AG08396 (cell line): ENCODE measurements at regions not wholly inside any gene's neighbourhood (a gene's known extent, or its start where the extent isn't known, plus 50 kb on each side); places are given as distances from the start of the nearest gene placed in this dataset.
"Not testable (repeated sequence)": the region's sequence is repeated elsewhere in the genome, so short reads cannot be mapped to it uniquely, and the experiment has no call there.

Experiments
- DNase-seq: peaks from one replicate; pipeline ENCODE4 v3.0.0; 2012; ENCODE audit warnings: low spot score, mixed read lengths

DNA sequence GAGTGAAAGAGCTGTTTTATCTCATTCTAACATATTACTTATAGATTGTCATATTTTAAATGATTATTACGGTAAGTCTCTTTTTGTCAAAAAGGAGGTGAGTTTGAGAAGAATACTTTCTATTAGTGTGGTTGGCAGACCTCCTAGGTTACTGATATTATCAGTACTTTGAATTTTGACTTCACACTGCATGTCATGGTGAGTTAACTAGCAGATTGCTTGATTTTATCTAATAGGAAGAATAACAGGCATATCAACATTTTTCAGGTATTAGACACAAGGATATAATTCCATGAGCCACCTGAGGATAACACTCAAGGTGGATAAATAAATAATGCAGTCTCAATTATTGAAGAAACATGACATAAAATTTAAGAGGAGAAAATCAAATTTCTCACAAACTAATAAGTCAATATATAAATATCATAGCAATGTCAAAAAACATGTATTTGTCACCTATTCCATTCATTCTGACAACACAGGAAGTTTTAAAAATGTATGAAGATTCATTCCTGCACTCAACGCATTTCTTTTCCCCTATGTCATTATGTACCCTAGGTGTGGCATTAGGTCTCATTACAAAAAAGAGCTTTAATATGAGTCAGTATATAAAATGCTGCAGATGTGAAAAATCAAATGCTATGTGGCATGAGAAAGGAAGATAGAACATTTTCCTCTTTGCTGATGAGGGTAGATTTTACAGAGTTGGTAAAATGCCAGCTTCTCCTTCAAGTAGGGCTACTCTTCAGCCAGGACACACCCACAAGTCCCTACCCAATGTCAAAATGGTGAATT is 1621.6 kb downstream of the REEP3 start:
- DNase-seq: no peak

DNA sequence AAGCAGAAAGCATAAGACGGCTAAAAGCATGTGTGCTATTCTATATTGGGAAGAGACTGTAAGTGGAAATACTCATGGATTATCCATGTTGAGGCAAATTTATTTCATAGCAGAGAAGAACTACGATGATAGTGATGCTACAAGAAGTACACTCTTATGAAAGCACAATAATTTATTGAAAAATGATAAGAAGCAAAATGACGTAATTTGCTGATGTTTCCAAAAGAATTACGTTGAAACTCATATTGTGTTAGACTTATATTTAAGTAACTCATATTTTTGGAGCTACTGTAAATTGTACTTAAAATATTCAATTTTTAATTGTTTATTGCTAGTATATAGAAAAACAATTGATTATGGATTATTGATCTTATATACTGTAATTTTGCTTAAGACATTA is 1622.5 kb downstream of the REEP3 start:
- DNase-seq: no peak

DNA sequence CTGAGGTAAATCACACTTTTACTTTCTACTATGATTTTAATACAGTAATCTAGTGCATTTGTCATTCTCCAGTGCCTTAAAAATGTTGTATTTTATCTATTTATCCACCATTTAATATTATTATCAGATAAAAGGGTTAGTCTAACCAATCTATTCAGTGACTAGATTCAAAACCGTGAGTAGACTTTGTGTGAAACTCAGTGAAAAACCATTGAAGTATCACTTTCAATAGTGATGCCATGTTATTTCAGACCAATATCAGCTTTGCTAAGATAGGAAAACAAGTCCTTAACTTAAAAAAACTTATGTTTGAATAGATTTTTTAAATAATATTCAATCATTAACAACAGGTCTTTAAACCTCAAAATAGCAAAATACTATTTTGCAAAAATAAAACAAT is 1628.7 kb downstream of the REEP3 start:
- no peak for DNase-seq

DNA sequence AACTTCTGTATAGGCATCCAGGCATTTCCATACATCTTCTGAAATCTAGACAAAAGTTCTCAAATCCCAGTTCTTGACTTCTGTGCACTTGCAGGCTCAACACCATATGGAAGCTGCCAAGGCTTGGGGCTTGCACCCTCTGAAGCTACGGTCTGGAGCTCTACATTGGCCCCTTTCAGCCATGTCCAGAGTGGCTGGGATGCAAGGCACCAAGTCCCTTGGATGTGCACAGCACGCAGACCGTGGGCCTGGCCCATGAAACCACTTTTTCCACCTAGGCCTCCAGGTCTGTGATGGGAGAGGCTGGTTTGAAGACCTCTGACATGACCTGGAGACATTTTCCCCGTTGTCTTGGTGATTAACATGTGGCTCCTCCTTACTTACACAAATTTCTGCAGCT is 1645.1 kb downstream of the REEP3 start:
- DNase-seq: no peak

DNA sequence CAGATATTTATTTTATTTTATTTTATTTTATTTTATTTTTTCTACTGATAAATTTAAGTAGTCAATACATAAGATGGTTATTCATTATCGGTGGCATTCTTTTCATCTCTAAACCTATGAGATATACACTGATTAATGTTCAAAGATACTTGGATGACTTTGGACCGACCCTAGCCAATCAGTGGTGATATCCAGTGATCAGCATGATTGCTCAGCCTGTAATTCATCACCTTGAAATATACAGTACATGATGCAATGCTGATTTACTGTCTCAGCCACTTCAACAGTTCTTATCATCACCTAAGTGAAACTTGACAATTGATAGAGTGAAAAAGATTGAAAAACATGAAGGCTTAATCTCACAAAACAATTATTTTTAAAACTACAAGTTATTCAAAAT is 1651.0 kb downstream of the REEP3 start:
- no peak for DNase-seq

DNA sequence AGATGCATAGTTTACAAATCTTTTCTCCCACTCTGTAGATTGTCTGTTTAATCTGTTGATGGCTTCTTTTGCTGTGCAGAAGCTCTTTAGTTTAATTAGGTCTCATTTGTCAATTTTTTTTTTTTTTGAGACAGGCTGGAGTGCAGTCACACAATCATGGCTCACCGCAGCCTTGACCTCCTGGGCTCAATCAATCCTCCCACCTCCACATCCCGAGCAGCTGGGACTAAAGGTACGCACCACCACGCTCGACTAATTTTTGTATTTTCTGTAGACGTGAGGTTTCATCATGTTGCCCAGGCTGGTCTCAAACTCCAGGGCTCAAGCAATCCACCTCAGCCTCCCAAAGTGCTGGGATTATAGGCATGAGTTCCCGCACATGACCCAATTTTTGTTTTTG is 1655.8 kb downstream of the REEP3 start:
- DNase-seq: no peak

DNA sequence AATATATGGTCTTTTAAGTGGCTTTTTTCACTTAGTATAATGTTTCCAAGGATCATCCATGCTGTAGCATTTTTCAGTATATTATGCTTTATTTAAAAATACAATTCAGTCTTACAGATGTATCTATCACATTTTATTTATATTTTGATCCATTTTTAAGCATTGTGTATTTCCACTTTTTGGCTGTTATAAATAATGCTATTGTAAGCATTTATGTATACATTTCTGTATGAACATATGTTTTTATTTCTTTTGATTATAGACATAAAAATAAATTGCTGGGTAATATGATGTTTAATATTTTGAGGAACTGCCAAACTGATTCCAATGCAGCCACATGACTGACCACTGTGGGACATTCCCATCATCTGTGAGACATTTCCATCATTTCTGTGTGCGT is 1662.0 kb downstream of the REEP3 start:
- DNase-seq: no peak

DNA sequence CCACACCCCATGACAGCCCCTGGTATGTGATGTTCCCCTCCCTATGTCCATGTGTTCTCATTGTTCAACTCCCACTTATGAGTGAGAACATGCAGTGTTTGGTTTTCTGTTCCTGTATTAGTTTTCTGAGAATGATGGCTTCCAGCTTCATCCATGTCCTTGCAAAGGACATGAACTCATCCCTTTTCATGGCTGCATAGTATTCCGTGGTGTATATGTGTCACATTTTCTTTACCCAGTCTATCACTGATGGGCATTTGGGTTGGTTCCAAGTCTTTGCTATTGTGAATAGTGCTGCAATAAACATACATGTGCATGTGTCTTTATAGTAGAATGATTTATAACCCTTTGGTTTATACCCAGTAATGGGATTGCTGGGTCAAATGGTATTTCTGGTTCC is 1665.5 kb downstream of the REEP3 start:
- DNase-seq: not testable (repeated sequence)

DNA sequence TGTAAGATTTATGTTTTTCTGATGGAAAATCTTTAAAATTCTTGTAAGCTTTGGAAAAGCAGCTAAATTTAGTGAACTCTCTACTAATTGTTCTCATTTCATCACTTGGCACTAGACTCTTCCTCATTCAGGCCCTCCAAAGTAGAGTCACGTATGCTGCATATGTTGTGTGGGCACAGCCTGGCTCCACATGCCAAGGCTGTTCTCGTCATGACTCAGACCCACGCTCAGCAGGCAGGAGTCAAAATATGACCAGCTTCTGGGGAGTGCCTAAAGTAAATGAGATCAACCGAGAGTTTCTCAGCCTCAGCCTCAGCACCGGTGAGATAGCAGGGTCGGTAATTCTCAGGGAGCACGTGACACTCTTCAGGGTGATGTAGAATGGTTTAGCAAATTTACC is 1672.9 kb downstream of the REEP3 start:
- DNase-seq: no peak

DNA sequence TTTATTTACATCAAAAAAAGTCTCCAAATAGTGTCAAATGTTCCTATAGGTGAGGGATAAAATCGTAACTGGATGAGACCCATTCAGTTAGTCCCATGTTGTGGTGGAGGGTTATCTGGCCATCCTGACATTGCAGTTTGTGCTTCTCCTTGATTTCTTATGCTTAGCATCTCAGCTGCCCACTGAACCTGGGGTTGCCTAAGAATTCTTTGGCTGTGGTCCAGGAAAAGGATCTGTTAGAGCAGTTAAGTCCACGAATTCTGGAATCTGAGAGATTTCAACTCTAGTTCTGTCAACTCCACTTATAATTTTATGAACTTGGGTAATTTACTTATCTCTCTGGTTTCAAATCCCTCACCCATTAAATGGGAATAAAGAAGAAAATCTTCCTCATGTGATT is 1673.4 kb downstream of the REEP3 start:
- DNase-seq: no peak

DNA sequence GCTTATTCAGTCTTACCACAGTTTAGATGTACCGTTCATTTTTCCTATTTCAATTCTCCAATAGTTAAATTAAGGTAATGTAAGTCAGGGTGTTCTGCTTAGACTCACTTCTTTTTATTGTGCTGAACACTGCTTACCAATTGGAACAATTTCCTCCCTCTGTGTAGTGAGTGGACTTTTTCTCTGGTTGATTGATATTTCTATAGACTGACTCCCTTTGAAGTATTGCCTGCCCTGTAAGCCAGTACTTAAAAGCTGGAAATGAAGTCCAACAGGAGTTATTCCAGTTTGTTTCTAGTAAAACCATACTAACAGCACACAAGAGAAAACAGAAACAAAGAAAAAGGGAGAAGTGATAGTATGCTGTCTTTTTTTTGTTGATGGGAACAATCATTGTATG is 1674.9 kb downstream of the REEP3 start:
- DNase-seq: no peak

DNA sequence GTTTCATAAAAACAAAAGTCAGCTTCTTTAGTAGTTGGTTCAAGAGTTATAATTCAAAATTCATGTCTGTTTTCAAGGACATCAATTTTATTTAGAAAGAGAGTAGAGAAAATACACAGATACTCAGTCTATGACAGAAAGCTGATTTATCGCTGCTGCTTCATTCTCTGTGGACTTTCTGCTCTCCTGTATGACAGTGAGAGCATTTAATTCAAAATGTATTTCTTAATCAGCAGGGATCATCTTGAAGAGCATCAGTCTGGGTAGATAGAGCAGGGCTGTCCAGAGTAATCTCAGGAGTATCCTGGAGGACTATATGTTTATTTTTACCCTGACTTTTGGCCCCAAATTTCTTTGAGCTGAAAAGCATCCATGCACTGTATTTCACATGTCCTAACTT is 1676.7 kb downstream of the REEP3 start:
- DNase-seq: no peak

DNA sequence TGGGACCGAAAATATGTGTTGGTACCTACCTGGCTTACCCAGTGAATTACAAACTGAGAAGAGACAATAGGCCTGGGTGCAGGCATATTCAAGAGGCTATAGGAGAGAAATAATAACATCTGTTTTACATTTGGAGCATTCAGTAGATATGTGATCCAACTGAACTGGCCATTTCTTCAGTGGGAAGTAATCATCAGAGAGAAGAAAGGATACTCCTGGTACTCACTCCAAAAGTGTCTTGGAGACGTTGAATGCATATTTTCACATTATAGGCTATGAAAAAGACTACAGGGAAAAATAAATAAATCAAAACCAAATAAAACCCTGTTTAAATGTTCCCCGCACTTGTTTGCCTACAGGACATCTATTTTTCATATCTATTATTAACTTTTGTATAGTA is 1680.3 kb downstream of the REEP3 start:
- no peak for DNase-seq

DNA sequence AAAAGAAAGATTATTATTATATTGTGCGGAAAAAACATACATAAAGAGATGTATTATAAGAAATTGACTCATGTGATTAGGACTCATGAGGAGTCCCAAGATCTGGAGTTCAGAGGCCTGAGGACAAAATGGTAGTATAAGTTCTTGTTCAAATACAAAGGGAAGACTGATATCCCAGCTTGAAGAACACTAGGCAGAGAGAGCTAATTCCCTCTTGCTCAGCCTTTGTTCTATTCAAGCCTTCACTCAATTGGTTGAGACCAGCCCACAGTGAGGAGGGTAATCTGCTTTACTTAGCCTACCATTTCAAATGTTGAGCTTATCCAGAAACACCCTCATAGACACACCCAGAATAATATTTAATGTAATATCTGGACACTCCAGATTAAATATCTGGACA is 1683.8 kb downstream of the REEP3 start:
- DNase-seq: no peak

DNA sequence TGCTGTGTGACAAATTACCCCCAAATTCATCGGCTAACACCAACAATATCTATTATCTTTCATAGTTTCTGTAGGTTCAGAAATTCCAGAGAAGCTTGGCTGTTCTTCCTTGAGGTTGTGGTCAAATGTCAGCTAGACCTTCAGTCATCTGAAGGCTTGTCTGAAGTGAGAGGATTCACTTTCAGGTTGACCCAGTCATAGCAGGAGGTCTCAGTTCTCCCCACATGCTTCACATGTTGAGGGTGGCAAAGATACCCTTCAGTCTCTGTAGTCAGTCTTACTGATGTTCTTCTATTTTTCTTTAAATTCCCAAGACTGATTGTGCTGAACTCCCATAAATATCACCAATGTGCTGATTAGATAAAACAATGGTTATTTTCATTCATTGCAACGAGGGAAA is 1692.0 kb downstream of the REEP3 start:
- DNase-seq: no peak

DNA sequence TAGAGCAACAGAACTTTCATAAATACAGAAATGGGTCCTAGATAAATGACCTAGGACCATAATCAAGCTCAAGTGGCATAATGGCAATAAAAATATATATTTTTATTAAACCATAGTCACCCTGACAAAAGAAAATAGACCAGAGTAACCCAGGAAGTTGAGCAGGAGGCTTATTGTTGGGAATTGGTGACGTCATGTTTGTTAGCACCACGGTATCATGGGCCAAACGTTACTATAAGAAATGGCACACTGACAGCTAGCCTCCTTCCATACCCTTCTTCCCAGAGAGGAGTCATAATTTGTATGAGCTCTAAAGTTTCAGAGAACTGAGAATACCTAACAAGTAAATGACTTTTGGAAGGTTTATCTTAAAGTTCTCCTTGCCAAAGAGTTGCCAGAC is 1698.2 kb downstream of the REEP3 start:
- DNase-seq: no peak

DNA sequence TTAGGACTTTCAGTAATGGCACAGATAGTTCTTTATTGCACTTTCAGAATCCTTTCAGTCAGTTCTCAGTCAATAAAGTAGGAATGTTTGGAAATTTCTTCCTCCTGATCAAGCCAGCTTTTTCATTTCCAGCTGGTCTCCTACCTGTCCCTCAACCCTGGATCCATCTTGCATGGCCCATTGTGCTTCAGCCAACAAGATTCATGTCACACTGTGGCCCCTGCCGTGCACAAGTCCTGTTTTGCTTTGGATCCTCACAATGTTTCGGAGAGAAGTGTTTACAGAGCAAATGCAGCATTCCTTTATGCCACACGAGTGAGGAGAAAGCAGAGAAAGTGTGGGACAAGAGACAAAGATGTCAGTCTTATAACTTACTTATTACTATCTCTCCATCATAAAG is 1694.7 kb upstream of the LRRTM3 start:
- no peak for DNase-seq

DNA sequence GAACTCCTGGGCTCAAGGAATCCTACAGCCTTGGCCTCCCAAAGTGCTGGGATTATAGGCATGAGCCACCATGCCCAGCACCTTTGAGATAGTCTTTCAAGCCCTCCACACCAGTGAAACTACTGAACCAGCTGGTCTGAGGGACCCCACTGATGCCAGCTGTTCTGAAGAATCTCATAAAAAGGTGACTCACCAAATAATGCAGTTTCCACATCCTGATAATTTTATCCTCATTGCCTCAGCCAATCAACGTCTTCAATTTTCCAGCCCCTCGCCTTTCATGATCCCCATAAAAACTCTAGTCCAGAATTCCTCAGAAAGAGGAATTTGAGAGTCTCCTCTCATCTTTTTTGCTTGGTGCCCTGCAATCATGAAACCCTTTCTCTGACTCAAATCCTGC is 1691.6 kb upstream of the LRRTM3 start:
- DNase-seq: no peak

DNA sequence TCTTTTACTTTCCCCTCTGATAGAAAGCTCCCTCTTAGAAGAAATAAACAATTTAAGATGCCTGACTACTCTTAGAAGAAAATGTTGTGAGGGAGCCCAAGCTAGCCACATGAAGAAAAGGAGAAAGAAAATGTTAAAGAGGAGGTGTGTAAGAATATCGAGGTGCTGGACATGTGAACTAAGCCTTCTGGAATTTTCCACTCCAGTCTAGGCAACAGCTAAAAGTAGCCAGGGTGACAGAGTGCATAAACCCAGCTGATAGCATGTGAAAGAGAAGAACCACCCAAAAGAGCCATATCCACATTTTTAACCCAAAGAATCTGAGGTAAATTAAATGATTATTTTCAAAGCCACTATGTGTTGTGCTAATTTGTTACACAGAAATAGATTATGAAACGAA is 1690.6 kb upstream of the LRRTM3 start:
- DNase-seq: no peak

DNA sequence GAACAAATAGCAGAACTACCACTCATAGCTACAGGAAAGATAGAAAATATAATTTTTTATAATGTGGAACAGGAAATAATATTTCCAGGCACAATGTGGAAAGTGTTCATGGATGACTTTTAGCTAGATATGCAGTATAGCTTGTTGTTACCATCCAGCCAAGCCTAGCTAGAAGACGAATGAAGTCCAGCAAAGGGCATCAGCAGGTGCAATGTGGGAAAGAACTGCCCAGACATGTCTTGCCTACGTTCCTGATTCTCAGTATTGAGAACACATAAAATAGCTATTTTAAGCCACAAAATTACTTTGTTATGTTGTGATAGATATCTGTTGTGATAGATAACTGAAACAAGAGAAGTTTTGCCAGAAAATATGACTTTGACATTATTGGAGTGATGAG is 1690.0 kb upstream of the LRRTM3 start:
- no peak for DNase-seq

DNA sequence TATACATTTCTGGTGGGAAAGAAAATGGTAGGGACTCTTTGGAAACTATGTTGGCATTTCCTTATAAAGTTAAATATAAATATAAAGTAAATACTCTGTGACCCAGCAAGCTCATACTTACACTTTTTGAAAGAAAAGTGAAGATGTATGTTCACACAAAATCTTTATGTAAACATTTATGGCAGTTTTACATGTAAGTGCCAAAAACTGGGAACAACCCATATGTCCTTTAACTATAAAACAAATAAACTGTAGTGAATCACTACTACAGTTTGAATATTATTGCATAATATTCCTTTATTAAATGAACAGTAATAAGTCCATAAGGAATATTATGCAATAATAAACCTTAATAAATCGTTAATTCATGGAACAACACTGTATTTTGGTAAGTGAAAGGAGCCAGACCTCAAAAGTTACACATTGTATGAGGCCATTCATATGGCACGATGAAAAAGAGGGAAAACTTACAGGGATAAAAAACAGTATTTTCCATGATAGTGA is 1660.3 kb upstream of the LRRTM3 start:
- DNase-seq: no peak

DNA sequence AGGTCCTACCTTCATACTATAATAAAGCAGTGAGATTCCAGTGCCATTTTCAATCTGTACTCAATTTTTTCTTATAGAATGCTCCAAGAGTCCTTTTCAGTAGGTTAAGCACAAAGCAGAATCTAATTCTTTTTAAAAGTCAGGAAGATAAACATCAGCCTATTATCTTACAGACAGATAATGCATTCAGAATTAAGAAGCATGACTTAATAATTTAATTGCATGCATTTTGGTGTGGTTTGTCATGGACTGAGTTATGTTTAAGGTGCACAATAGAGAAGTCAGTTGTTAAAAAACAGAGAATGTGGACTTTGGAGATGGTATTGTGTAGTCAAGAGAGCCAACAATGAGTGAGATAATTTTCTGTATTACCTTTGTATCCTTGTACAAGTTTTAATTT is 1656.3 kb upstream of the LRRTM3 start:
- not testable (repeated sequence) for DNase-seq

DNA sequence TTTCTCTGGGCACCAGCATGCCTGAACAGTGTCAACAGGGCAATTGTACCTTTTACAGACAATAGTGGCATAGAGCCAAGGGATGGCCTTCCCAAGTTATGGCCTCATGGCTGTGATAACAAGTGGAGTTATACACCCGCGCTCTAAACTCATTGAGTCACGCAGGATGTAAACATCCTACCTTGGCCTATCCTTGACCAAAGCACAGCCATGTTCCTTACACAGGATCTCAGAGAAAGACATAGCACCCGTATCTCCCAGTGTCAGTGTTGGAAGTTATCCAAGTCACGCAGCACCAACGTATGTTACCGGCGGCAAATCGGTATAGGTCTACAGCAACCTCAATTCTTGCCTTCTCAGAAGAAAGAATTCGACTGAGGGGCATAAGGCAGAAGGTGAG is 1654.9 kb upstream of the LRRTM3 start:
- DNase-seq: no peak

DNA sequence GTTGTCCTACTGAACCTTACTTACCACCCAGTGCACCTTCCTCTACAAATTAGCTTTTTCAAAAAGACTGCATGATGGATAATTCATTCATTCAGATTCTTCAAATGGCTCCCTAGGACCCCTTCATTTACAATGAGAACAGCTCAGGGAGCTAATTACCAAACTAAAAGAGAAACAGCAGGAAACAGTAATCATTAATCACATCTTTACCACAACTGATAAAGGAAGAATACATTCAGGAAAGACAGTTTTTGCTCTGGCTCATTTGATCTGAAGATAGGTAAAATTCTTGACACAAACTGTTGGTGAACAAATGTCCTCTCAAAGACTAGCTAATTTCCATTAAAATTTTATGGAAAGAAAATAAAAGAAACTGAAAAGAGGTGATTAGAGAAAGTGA is 1652.7 kb upstream of the LRRTM3 start:
- no peak for DNase-seq
